HFFc6 (cell line): ENCODE measurements at regions not wholly inside any gene's neighbourhood (a gene's known extent, or its start where the extent isn't known, plus 50 kb on each side); places are given as distances from the start of the nearest gene placed in this dataset.

Experiments used
- DNase-seq: peaks from one replicate; pipeline ENCODE4 v3.0.0-alpha.2; 2018
- H3K27ac Mint-ChIP-seq: 2 replicates; pipeline ENCODE4 v1.8.0; 2020; ENCODE audit warnings: mild to moderate bottlenecking, mixed read lengths
- H3K27me3 Mint-ChIP-seq: 2 replicates; pipeline ENCODE4 v1.8.0; 2021; ENCODE audit warnings: mild to moderate bottlenecking, moderate library complexity, mixed read lengths; ENCODE audit not compliant: insufficient read depth
- H3K36me3 Mint-ChIP-seq: 2 replicates; pipeline ENCODE4 v1.8.0; 2021; ENCODE audit warnings: low read depth, mixed read lengths
- H3K4me1 Mint-ChIP-seq: 2 replicates; pipeline ENCODE4 v1.8.0; 2020; ENCODE audit warnings: low read depth, mixed read lengths
- H3K4me3 Mint-ChIP-seq: 2 replicates; pipeline ENCODE4 v1.8.0; 2020; ENCODE audit warnings: mild to moderate bottlenecking, moderate library complexity, mixed read lengths
- H3K9me3 Mint-ChIP-seq: 2 replicates; pipeline ENCODE4 v1.8.0; 2020; ENCODE audit warnings: mild to moderate bottlenecking, mixed read lengths
- TF ChIP-seq, protein P1 (sequence below): fragments of 200-600 bp; sonication (generic); IDR thresholded peaks from 2 replicates; pipeline ENCODE4 v1.5.0; 2021; ENCODE audit warnings: antibody characterized with exemption, mild to moderate bottlenecking

DNA sequence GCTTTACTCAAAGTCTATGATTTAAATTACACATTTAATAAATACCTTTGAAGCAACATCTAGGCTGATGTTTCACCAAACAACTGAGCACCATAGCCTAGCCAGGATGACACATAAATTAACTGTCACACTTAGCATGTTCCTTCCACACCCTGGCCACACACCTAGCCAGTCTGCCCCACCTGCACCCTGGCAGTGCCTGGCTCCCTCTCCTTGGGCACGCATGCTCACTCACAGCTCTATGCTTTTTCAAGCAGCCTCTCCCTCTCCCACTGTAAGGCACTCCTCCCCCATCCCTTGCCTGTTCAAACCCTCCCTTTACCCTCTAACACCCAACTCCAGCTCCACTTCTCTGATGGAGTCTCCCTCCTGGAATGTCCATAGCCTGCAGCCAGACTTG lies 357.6 kb upstream of the KLHL29 start:
- Mint-ChIP-seq H3K9me3 (peaks cover 61% of the 10 kb centered on the region), H3K4me3 (no peak overlapping the region), H3K27ac (no peak overlapping the region), H3K27me3 (peaks cover 2% of the 10 kb centered on the region), H3K36me3 (no peaks in the 10 kb centered on the region), H3K4me1 (no peaks in the 10 kb centered on the region)
- TF ChIP-seq, protein P1, sequence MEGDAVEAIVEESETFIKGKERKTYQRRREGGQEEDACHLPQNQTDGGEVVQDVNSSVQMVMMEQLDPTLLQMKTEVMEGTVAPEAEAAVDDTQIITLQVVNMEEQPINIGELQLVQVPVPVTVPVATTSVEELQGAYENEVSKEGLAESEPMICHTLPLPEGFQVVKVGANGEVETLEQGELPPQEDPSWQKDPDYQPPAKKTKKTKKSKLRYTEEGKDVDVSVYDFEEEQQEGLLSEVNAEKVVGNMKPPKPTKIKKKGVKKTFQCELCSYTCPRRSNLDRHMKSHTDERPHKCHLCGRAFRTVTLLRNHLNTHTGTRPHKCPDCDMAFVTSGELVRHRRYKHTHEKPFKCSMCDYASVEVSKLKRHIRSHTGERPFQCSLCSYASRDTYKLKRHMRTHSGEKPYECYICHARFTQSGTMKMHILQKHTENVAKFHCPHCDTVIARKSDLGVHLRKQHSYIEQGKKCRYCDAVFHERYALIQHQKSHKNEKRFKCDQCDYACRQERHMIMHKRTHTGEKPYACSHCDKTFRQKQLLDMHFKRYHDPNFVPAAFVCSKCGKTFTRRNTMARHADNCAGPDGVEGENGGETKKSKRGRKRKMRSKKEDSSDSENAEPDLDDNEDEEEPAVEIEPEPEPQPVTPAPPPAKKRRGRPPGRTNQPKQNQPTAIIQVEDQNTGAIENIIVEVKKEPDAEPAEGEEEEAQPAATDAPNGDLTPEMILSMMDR = no peak
- DNase-seq = no peak

DNA sequence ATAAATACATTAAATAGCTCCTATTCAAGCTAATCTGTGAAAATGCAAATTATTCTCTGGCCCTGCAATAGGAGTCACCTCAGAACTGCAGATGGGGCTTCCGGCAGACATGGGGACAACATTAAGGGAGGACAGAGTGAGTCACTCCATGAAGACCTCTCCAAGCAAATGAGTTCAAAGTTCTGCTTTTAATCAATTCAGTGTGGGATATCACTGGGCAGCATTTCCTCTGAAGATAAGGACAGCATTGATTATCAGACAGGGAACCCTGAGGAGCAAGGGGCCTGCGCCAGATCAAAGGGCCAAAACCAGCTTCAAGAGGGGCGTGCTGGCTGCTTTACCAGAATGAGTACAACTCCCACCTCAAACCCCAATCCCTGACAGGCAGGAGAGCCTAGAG lies 356.9 kb upstream of the KLHL29 start:
- DNase-seq = no peak

DNA sequence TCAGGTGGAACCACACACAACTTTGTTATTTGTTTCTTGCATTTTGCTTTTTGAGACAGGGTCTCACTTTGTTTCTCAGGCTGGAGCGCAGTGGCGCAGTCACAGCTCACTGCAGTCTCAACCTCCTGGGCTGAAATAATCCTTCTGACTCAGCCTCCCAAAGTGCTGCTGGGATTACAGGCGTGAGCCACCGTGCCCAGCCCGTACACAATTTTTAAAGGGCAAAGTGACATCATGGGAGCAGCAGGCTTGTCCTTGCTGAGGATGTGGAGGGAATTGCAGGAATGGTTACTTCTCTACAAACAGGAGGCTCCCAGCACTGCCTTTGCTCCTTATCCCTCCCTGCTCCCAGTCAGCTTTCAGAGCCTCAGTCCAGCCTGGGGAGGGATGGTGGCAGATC lies 355.9 kb upstream of the KLHL29 start:
- H3K9me3 Mint-ChIP-seq = peaks cover 47% of the 10 kb centered on the region
- H3K4me1 Mint-ChIP-seq = no peaks in the 10 kb centered on the region
- H3K4me3 Mint-ChIP-seq = no peak overlapping the region
- H3K27me3 Mint-ChIP-seq = peaks cover 2% of the 10 kb centered on the region
- no peak overlapping the region for H3K27ac Mint-ChIP-seq
- DNase-seq = no peak
- TF ChIP-seq, protein P1 = no peak
- no peaks in the 10 kb centered on the region for H3K36me3 Mint-ChIP-seq

More for the DNA sequence above, 356.9 kb upstream of the KLHL29 start:
- no peaks in the 10 kb centered on the region for H3K4me1 Mint-ChIP-seq
- H3K27ac Mint-ChIP-seq = no peak overlapping the region
- H3K9me3 Mint-ChIP-seq = peaks cover 55% of the 10 kb centered on the region
- TF ChIP-seq, protein P1 = no peak
- peaks cover 2% of the 10 kb centered on the region for H3K27me3 Mint-ChIP-seq
- no peaks in the 10 kb centered on the region for H3K36me3 Mint-ChIP-seq
- no peak overlapping the region for H3K4me3 Mint-ChIP-seq

DNA sequence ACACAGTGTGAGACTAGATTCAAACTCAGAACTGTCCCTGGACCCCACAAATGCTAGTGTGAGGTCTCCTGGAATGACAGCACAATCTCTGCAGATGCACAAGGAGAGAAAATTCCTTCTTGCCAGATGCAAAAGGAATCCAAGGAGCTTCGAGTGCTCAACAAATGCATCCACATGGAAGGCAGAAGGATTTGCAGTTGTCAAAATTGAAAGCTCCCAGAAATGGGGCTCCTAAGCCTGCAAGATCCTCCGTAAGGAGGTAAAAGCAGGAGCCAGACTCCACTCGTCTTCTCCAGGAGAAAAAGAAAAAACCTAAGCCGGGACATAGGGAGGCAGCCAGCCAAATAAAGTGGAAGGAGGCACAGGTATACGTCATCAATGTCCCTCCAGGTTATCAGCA lies 355.0 kb upstream of the KLHL29 start:
- Mint-ChIP-seq H3K4me1 (no peaks in the 10 kb centered on the region), H3K27ac (no peak overlapping the region), H3K36me3 (no peaks in the 10 kb centered on the region), H3K4me3 (no peak overlapping the region), H3K9me3 (peaks cover 39% of the 10 kb centered on the region), H3K27me3 (peaks cover 2% of the 10 kb centered on the region)
- TF ChIP-seq, protein P1 = no peak
- no peak for DNase-seq

DNA sequence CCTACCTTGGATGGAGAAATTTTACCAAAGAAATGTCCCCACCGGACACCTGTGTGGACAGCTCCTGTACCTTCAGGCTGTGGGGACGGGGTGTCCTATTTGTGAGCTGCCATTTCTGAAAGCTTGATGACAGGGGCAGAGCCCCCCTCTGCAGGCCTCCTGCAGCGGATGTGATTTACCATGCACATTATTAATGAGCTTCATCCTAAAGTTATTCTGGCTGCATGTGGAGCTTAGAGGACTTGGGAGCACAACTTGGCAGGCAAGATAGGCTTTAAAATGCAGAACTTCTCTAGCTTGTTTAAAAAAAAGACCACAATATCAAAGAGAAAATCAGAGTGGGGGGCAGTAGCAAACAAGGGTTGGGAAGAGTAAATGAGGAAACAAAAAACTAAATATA lies 350.0 kb upstream of the KLHL29 start:
- H3K4me3 Mint-ChIP-seq = no peak overlapping the region
- no peaks in the 10 kb centered on the region for H3K36me3 Mint-ChIP-seq
- H3K27ac Mint-ChIP-seq = no peak overlapping the region
- TF ChIP-seq, protein P1 = no peak
- H3K27me3 Mint-ChIP-seq = peaks cover 2% of the 10 kb centered on the region; the same call in 1 of the 2 replicates
- no peak for DNase-seq
- peaks cover 45% of the 10 kb centered on the region for H3K9me3 Mint-ChIP-seq
- no peaks in the 10 kb centered on the region for H3K4me1 Mint-ChIP-seq

DNA sequence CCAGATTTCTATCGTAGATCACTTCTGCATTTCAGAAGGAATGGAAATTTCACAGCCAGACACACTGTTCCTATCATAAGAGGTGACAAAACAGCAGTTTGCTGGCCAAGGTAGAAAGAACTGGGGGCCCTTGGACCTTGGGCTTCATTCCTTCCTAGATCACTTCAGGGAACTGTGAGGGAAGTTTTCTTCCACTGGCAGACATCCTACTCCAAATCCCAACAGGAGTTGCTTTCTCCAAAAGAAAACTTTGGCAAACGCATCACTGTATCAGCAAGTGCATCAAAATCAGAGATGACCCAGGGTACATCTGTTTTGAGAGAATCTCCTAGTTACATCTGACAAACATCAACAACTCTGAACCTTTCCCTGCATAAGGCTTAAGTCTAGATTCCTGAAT lies 348.4 kb upstream of the KLHL29 start:
- DNase-seq = no peak
- H3K4me1 Mint-ChIP-seq = no peaks in the 10 kb centered on the region
- H3K4me3 Mint-ChIP-seq = no peak overlapping the region
- H3K36me3 Mint-ChIP-seq = no peaks in the 10 kb centered on the region
- TF ChIP-seq, protein P1 = no peak
- no peak overlapping the region for H3K27ac Mint-ChIP-seq
- peaks cover 2% of the 10 kb centered on the region; the same call in 1 of the 2 replicates for H3K27me3 Mint-ChIP-seq
- H3K9me3 Mint-ChIP-seq = peaks cover 57% of the 10 kb centered on the region
